ENCODE measurements at regions not wholly inside any gene's neighbourhood (a gene's known extent, or its start where the extent isn't known, plus 50 kb on each side); places are given as distances from the start of the nearest gene placed in this dataset.

DNA sequence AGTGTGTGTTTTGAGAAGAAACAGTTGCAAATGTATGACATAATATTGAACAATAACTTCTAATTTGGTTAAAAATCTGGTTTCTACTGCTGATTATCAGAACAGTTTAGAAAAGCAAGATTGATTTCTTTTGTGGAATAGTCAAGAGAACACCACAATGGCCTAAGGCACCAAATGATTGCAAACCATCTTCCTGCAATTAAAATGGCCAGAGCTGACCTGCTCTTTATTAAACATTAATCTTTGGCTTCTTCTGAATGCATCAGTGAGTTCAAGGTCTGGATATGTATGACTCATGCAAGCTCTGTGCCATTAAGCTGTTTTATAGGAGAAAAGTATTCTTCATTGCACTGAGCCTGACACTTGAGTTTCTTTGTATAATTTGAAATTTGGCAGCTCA is 107.8 kb upstream of the PDHA2 start (continued):
- TF ChIP-seq, protein P1, sequence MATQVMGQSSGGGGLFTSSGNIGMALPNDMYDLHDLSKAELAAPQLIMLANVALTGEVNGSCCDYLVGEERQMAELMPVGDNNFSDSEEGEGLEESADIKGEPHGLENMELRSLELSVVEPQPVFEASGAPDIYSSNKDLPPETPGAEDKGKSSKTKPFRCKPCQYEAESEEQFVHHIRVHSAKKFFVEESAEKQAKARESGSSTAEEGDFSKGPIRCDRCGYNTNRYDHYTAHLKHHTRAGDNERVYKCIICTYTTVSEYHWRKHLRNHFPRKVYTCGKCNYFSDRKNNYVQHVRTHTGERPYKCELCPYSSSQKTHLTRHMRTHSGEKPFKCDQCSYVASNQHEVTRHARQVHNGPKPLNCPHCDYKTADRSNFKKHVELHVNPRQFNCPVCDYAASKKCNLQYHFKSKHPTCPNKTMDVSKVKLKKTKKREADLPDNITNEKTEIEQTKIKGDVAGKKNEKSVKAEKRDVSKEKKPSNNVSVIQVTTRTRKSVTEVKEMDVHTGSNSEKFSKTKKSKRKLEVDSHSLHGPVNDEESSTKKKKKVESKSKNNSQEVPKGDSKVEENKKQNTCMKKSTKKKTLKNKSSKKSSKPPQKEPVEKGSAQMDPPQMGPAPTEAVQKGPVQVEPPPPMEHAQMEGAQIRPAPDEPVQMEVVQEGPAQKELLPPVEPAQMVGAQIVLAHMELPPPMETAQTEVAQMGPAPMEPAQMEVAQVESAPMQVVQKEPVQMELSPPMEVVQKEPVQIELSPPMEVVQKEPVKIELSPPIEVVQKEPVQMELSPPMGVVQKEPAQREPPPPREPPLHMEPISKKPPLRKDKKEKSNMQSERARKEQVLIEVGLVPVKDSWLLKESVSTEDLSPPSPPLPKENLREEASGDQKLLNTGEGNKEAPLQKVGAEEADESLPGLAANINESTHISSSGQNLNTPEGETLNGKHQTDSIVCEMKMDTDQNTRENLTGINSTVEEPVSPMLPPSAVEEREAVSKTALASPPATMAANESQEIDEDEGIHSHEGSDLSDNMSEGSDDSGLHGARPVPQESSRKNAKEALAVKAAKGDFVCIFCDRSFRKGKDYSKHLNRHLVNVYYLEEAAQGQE (IDR thresholded peaks at IDR 0.05): no peak

DNA sequence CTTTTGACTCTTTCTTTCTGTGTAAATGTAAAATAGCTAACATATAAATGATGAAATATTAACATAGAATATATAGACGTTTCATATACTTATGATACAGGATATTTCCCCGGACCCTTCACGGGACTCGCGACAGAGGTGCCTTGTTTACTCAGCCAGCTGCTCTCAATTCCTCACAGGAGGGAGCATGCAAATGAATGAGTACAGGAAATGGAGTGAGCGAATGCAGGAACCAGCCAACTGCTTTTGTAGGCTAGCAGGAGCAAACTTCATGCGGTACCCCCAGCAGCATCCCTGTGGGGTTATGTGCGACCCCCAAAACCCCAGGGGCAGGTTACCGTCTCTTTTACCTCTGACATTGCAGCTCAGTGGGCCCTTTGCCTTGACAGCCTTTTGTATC is 110.3 kb upstream of the PDHA2 start:
- H3K4me3 ChIP-seq: no peak overlapping the region
- FAIRE-seq (no peak), DNase-seq (ENCODE audit: low read depth in 1 of 2, low spot score in 1 of 2) (no peak), ATAC-seq (no peak)
- TF ChIP-seq SREBF2 (IDR thresholded peaks at IDR 0.05): no peak
- no peak for TF ChIP-seq HDAC2 (IDR thresholded peaks at IDR 0.05)
- TF ChIP-seq ZSCAN20 (CRISPR knock-in tag; IDR thresholded peaks at IDR 0.05): no peak
- no peak for TF ChIP-seq CBX2 (IDR thresholded peaks at IDR 0.05; ENCODE audit: borderline replicate concordance, low read depth)
- TF ChIP-seq FOSL2 (IDR thresholded peaks at IDR 0.05): no peak
- TF ChIP-seq FOSL2 (CRISPR knock-in tag; IDR thresholded peaks at IDR 0.05): no peak
- no peak for TF ChIP-seq HOXB5 (CRISPR knock-in tag; IDR thresholded peaks at IDR 0.05)
- TF ChIP-seq TFCP2L1 (CRISPR knock-in tag; IDR thresholded peaks at IDR 0.05): no peak
- no peak for TF ChIP-seq RARB (CRISPR knock-in tag; IDR thresholded peaks at IDR 0.05)
- TF ChIP-seq MAZ (IDR thresholded peaks at IDR 0.05; ENCODE audit: borderline replicate concordance, low read depth, low read length): no peak
- TF ChIP-seq, protein P2, sequence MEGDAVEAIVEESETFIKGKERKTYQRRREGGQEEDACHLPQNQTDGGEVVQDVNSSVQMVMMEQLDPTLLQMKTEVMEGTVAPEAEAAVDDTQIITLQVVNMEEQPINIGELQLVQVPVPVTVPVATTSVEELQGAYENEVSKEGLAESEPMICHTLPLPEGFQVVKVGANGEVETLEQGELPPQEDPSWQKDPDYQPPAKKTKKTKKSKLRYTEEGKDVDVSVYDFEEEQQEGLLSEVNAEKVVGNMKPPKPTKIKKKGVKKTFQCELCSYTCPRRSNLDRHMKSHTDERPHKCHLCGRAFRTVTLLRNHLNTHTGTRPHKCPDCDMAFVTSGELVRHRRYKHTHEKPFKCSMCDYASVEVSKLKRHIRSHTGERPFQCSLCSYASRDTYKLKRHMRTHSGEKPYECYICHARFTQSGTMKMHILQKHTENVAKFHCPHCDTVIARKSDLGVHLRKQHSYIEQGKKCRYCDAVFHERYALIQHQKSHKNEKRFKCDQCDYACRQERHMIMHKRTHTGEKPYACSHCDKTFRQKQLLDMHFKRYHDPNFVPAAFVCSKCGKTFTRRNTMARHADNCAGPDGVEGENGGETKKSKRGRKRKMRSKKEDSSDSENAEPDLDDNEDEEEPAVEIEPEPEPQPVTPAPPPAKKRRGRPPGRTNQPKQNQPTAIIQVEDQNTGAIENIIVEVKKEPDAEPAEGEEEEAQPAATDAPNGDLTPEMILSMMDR (IDR thresholded peaks at IDR 0.05): no peak
- no peak for TF ChIP-seq SMC3 (IDR thresholded peaks at IDR 0.05)
- no peak for TF ChIP-seq RAD21 (conservative IDR thresholded peaks at IDR 0.05 in 1 of 2, IDR thresholded peaks at IDR 0.05 in 1 of 2)
- TF ChIP-seq ZC3H11A (IDR thresholded peaks at IDR 0.05): no peak
- no peak for TF ChIP-seq NPAS2 (CRISPR knock-in tag; IDR thresholded peaks at IDR 0.05; ENCODE audit: borderline replicate concordance)
- no peak for TF ChIP-seq JUN (IDR thresholded peaks at IDR 0.05)
- TF ChIP-seq, protein P3, sequence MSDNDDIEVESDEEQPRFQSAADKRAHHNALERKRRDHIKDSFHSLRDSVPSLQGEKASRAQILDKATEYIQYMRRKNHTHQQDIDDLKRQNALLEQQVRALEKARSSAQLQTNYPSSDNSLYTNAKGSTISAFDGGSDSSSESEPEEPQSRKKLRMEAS (IDR thresholded peaks at IDR 0.05): no peak
- WGBS (ENCODE audit: missing lambda C conversion rate): 73% methylated on average over 9 of the region's 9 CpGs
- peaks cover 11% of the 10 kb centered on the region; the same call in 2 of the 3 replicates for H3K4me1 ChIP-seq
- no peak overlapping the region for H3K27ac ChIP-seq
- POLR2A ChIA-PET: no interaction called here
- no peaks in the 10 kb centered on the region for H3K9me3 ChIP-seq
- H3K4me2 ChIP-seq: no peak overlapping the region
- CTCF ChIA-PET: no interaction called here

DNA sequence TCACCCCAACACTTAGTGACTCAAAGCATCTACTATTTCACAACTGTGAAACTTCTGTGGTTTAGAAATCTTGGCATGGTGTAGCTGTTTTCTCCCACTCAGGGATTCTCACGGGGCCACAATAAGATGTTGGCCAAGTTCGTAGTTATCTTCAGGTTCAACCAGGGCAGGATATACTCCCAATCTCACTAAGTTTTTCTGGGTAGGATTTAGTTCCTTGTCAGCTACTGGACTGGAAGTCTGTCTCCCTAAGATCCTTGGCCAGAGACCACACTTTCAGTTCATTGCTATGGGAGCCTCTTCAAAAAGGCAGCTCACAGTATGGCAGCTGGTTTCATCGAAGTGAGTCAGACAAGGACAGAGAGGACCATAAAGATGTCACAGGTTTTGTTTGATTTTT is 111.7 kb upstream of the PDHA2 start:
- FAIRE-seq: no peak
- 63% methylated on average over 3 of the region's 3 CpGs for WGBS (ENCODE audit: missing lambda C conversion rate)
- Histone ChIP-seq H3K9me3 (no peaks in the 10 kb centered on the region), H3K4me1 (peaks cover 11% of the 10 kb centered on the region; the same call in 2 of the 3 replicates), H3K27ac (no peak overlapping the region), H3K4me2 (no peak overlapping the region), H3K4me3 (no peak overlapping the region)
- ATAC-seq: no peak
- ChIA-PET POLR2A (no interaction called here), CTCF (interaction anchor here (1.0 kb wide), 1 partner anchor 91 kb away, joined by 3 read pairs; no protein-coding TSS in a partner anchor)
- TF ChIP-seq, protein P2 (IDR thresholded peaks at IDR 0.05): no peak
- TF ChIP-seq SREBF2 (IDR thresholded peaks at IDR 0.05) (no peak), POLR2A (IDR thresholded peaks at IDR 0.05; ENCODE audit: low read length) (no peak), HOXB5 (CRISPR knock-in tag; IDR thresholded peaks at IDR 0.05) (no peak), FOSL2 (IDR thresholded peaks at IDR 0.05) (no peak), FOSL2 (CRISPR knock-in tag; IDR thresholded peaks at IDR 0.05) (no peak), RNF2 (IDR thresholded peaks at IDR 0.05; ENCODE audit: borderline replicate concordance, low read depth) (no peak), HOXA7 (CRISPR knock-in tag; IDR thresholded peaks at IDR 0.05) (no peak), RCOR1 (IDR thresholded peaks at IDR 0.05; ENCODE audit: low read depth, low read length) (no peak), ESRRA (IDR thresholded peaks at IDR 0.05; ENCODE audit: borderline replicate concordance, low read length) (no peak)
- TF ChIP-seq, protein P4, sequence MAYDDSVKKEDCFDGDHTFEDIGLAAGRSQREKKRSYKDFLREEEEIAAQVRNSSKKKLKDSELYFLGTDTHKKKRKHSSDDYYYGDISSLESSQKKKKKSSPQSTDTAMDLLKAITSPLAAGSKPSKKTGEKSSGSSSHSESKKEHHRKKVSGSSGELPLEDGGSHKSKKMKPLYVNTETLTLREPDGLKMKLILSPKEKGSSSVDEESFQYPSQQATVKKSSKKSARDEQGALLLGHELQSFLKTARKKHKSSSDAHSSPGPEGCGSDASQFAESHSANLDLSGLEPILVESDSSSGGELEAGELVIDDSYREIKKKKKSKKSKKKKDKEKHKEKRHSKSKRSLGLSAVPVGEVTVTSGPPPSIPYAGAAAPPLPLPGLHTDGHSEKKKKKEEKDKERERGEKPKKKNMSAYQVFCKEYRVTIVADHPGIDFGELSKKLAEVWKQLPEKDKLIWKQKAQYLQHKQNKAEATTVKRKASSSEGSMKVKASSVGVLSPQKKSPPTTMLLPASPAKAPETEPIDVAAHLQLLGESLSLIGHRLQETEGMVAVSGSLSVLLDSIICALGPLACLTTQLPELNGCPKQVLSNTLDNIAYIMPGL (CRISPR knock-in tag; IDR thresholded peaks at IDR 0.05; ENCODE audit: borderline replicate concordance): no peak
- TF ChIP-seq, protein P5, sequence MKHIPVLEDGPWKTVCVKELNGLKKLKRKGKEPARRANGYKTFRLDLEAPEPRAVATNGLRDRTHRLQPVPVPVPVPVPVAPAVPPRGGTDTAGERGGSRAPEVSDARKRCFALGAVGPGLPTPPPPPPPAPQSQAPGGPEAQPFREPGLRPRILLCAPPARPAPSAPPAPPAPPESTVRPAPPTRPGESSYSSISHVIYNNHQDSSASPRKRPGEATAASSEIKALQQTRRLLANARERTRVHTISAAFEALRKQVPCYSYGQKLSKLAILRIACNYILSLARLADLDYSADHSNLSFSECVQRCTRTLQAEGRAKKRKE (CRISPR knock-in tag; IDR thresholded peaks at IDR 0.05; ENCODE audit: low read depth): no peak
- DNase-seq (ENCODE audit: low read depth in 1 of 2, low spot score in 1 of 2): no peak
